BLaER1 treated with 17β-estradiol and CSF1 and Interleukin-3, amounts not matched to agents 10 nM and 100 nM (cell line): ENCODE measurements at regions not wholly inside any gene's neighbourhood (a gene's known extent, or its start where the extent isn't known, plus 50 kb on each side); places are given as distances from the start of the nearest gene placed in this dataset.
A peak's percentile ranks its signal among the peaks of the same experiment; 100 is the strongest.
"Not testable (repeated sequence)": the region's sequence is repeated elsewhere in the genome, so short reads cannot be mapped to it uniquely, and the experiment has no call there.

Source experiments
- H3K27ac ChIP-seq, 11 experiments: shearing (Covaris generic); formaldehyde crosslinking; 2 replicates each; pipeline ENCODE4 v1.8.1; 2022
- H3K27me3 ChIP-seq, 11 experiments: shearing (Covaris generic); formaldehyde crosslinking; 2 replicates each; pipeline ENCODE4 v1.8.1; 2022
- H3K36me3 ChIP-seq, 11 experiments: shearing (Covaris generic); formaldehyde crosslinking; 2 replicates each; pipeline ENCODE4 v1.8.1; 2022
- H3K4me1 ChIP-seq, 10 experiments: shearing (Covaris generic); formaldehyde crosslinking; 2 replicates each; pipeline ENCODE4 v1.8.1; 2022
- H3K4me2 ChIP-seq, 11 experiments: shearing (Covaris generic); formaldehyde crosslinking; 2 replicates each; pipeline ENCODE4 v1.8.1; 2022
- H3K4me3 ChIP-seq, 10 experiments: shearing (Covaris generic); formaldehyde crosslinking; 2 replicates each; pipeline ENCODE4 v1.8.1; 2022
- H3K9ac ChIP-seq, 11 experiments: shearing (Covaris generic); formaldehyde crosslinking; 2 replicates each; pipeline ENCODE4 v1.8.1; 2022
- H3K9me3 ChIP-seq, 11 experiments: shearing (Covaris generic); formaldehyde crosslinking; replicated peaks in 1 of 11; 2 replicates each; pipeline ENCODE4 v1.8.1; 2022
- H4K20me1 ChIP-seq, 11 experiments: shearing (Covaris generic); formaldehyde crosslinking; 2 replicates each; pipeline ENCODE4 v1.8.1; 2022
- Cebpa-rat ChIP-seq, 11 experiments: shearing (Covaris generic); IDR thresholded peaks; 2 replicates each; pipeline ENCODE4 v1.8.1; 2022

GRCh38 chr12:9295872-9296271 is 87.7 kb upstream of the PZP start:
- not testable (repeated sequence) for H3K9me3 ChIP-seq, H3K9ac ChIP-seq, H4K20me1 ChIP-seq, H3K4me3 ChIP-seq, H3K27me3 ChIP-seq, H3K36me3 ChIP-seq, H3K4me1 ChIP-seq, H3K27ac ChIP-seq, H3K4me2 ChIP-seq

- not testable (repeated sequence) for H3K4me3 ChIP-seq, H3K27me3 ChIP-seq, H3K4me1 ChIP-seq, H3K36me3 ChIP-seq, H4K20me1 ChIP-seq, H3K9me3 ChIP-seq, H3K4me2 ChIP-seq, H3K9ac ChIP-seq, H3K27ac ChIP-seq
These were observed 86.0 kb upstream of the PZP start for GRCh38 chr12:9294072-9294620.

GRCh38 chr12:9293391-9293790 is 85.2 kb upstream of the PZP start:
- H3K9me3 ChIP-seq, H3K4me1 ChIP-seq, H3K9ac ChIP-seq, H3K36me3 ChIP-seq, H3K27me3 ChIP-seq, H3K27ac ChIP-seq, H3K4me2 ChIP-seq, H4K20me1 ChIP-seq, H3K4me3 ChIP-seq: not testable (repeated sequence)

- H3K9ac ChIP-seq: peak overlapping the region in 3 of 11 experiments; percentile 42 to 57 (median 54); a peak in 4 of 22 replicates
- peak overlapping the region in 5 of 11 experiments; percentile 55 to 71 (median 56); a peak in 8 of 22 replicates for H3K27ac ChIP-seq
- H3K27me3 ChIP-seq, H3K4me1 ChIP-seq, H3K36me3 ChIP-seq, H3K4me3 ChIP-seq, H4K20me1 ChIP-seq, H3K9me3 ChIP-seq: not testable (repeated sequence)
- H3K4me2 ChIP-seq: peak overlapping the region; percentile 31 to 72 (median 55); a peak in 16 of 22 replicates
These were observed 81.8 kb upstream of the PZP start for GRCh38 chr12:9289984-9290383.

GRCh38 chr12:9284724-9285123 is 76.5 kb upstream of the PZP start:
- H3K9ac ChIP-seq: peak overlapping the region in 6 of 11 experiments; percentile 78 to 84 (median 82); a peak in 11 of 22 replicates
- H3K4me3 ChIP-seq: peak overlapping the region in 9 of 10 experiments; percentile 42 to 67 (median 64); a peak in 16 of 20 replicates
- peak overlapping the region in 10 of 11 experiments; percentile 46 to 88 (median 80); a peak in 19 of 22 replicates for H3K4me2 ChIP-seq

GRCh38 chr12:9284197-9284596 is 76.0 kb upstream of the PZP start:
- not testable (repeated sequence) for H3K9me3 ChIP-seq
- H3K27ac ChIP-seq: peak overlapping the region in 10 of 11 experiments; percentile 52 to 86 (median 82); a peak in 20 of 22 replicates

More at GRCh38 chr12:9284724-9285123, 76.5 kb upstream of the PZP start:
- H3K27ac ChIP-seq: peak overlapping the region in 5 of 11 experiments; percentile 78 to 84 (median 83); a peak in 5 of 22 replicates
- H3K36me3 ChIP-seq, H3K9me3 ChIP-seq, H3K27me3 ChIP-seq, H3K4me1 ChIP-seq, H4K20me1 ChIP-seq: not testable (repeated sequence)

GRCh38 chr12:9283346-9284095 is 75.3 kb upstream of the PZP start:
- H3K4me2 ChIP-seq: peak overlapping the region; percentile 72 to 96 (median 84); a peak in 19 of 22 replicates
- peak overlapping the region in 10 of 11 experiments; percentile 52 to 86 (median 82); a peak in 19 of 22 replicates for H3K27ac ChIP-seq
- peak overlapping the region; percentile 55 to 73 (median 64) for H3K4me3 ChIP-seq
- H3K9me3 ChIP-seq, H4K20me1 ChIP-seq, H3K27me3 ChIP-seq, H3K4me1 ChIP-seq, H3K36me3 ChIP-seq: not testable (repeated sequence)
- peak overlapping the region; percentile 58 to 85 (median 81); a peak in 21 of 22 replicates for H3K9ac ChIP-seq

More at GRCh38 chr12:9284197-9284596, 76.0 kb upstream of the PZP start:
- H3K27me3 ChIP-seq, H4K20me1 ChIP-seq, H3K36me3 ChIP-seq, H3K4me1 ChIP-seq: not testable (repeated sequence)
- peak overlapping the region; percentile 72 to 96 (median 84) for H3K4me2 ChIP-seq
- H3K4me3 ChIP-seq: peak overlapping the region; percentile 55 to 73 (median 64)
- peak overlapping the region; percentile 53 to 85 (median 81); a peak in 21 of 22 replicates for H3K9ac ChIP-seq

- Histone ChIP-seq H3K27me3 (no peaks in the 10 kb centered on the region), H3K4me2 (no peak overlapping the region), H3K4me3 (no peak overlapping the region), H3K9ac (no peak overlapping the region), H3K9me3 (no peaks in the 10 kb centered on the region), H4K20me1 (no peaks in the 10 kb centered on the region), H3K27ac (no peak overlapping the region), H3K36me3 (no peaks in the 10 kb centered on the region), H3K4me1 (peaks cover 0 to 4% (median 0%) of the 10 kb centered on the region in 10 experiments; a peak in 1 of 20 replicates)
- TF ChIP-seq Cebpa-rat (IDR thresholded peaks at IDR 0.05): no peak
These were observed 68.8 kb upstream of the PZP start for GRCh38 chr12:9276990-9277389.

- TF ChIP-seq Cebpa-rat (IDR thresholded peaks at IDR 0.05): no peak
- H3K27ac ChIP-seq: no peak overlapping the region
- no peak overlapping the region for H3K4me2 ChIP-seq
These were observed 65.1 kb upstream of the PZP start for GRCh38 chr12:9273276-9273675.

GRCh38 chr12:9271875-9272274 is 63.7 kb upstream of the PZP start:
- H3K9me3 ChIP-seq: no peaks in the 10 kb centered on the region
- H3K9ac ChIP-seq: no peak overlapping the region
- no peak overlapping the region for H3K4me2 ChIP-seq
- no peak overlapping the region for H3K27ac ChIP-seq
- no peak overlapping the region for H3K4me3 ChIP-seq
- no peaks in the 10 kb centered on the region for H3K36me3 ChIP-seq
- H3K4me1 ChIP-seq: peaks cover 0 to under 1% (median 0%) of the 10 kb centered on the region in 10 experiments; a peak in 1 of 20 replicates
- H4K20me1 ChIP-seq: no peaks in the 10 kb centered on the region
- H3K27me3 ChIP-seq: no peaks in the 10 kb centered on the region
- no peak for TF ChIP-seq Cebpa-rat (IDR thresholded peaks at IDR 0.05)

More at GRCh38 chr12:9273276-9273675, 65.1 kb upstream of the PZP start:
- Histone ChIP-seq H3K9ac (no peak overlapping the region), H3K9me3 (no peaks in the 10 kb centered on the region), H3K4me3 (no peak overlapping the region), H3K36me3 (no peaks in the 10 kb centered on the region), H4K20me1 (no peaks in the 10 kb centered on the region), H3K27me3 (no peaks in the 10 kb centered on the region), H3K4me1 (peaks cover 0 to 4% (median 0%) of the 10 kb centered on the region in 10 experiments; a peak in 1 of 20 replicates)
